ENCODE measurements at regions not wholly inside any gene's neighbourhood (a gene's known extent, or its start where the extent isn't known, plus 50 kb on each side); places are given as distances from the start of the nearest gene placed in this dataset.
"Not testable (repeated sequence)": the region's sequence is repeated elsewhere in the genome, so short reads cannot be mapped to it uniquely, and the experiment has no call there.

- DNase-seq: no peak
Observed at GRCh38 chr5:23234197-23234596, 273.2 kb upstream of the PRDM9 start.

- DNase-seq: peak; percentile 60
Observed at GRCh38 chr5:23223846-23224245, 283.6 kb upstream of the PRDM9 start.

GRCh38 chr5:23221831-23222230 is 285.6 kb upstream of the PRDM9 start:
- no peak for DNase-seq

GRCh38 chr5:23217159-23217558 is 290.2 kb upstream of the PRDM9 start:
- no peak for DNase-seq

- no peak for DNase-seq
Observed at GRCh38 chr5:23216345-23216744, 291.1 kb upstream of the PRDM9 start.

GRCh38 chr5:23208959-23209431 is 298.4 kb upstream of the PRDM9 start:
- peak; percentile 69 for DNase-seq

- no peak for DNase-seq
Observed at GRCh38 chr5:23204111-23204510, 303.3 kb upstream of the PRDM9 start.

GRCh38 chr5:23169660-23170416 is 316.7 kb upstream of the CDH12 start:
- no peak for DNase-seq

- DNase-seq: no peak
Observed at GRCh38 chr5:23164971-23165370, 311.8 kb upstream of the CDH12 start.

GRCh38 chr5:23158179-23158578 is 305.0 kb upstream of the CDH12 start:
- DNase-seq: no peak

GRCh38 chr5:23157716-23158115 is 304.6 kb upstream of the CDH12 start:
- DNase-seq: no peak

- DNase-seq: no peak
Observed at GRCh38 chr5:23157169-23157568, 304.0 kb upstream of the CDH12 start.

GRCh38 chr5:23147625-23148024 is 294.5 kb upstream of the CDH12 start:
- DNase-seq: no peak

GRCh38 chr5:23146183-23146582 is 293.0 kb upstream of the CDH12 start:
- no peak for DNase-seq

GRCh38 chr5:23139338-23140171 is 286.4 kb upstream of the CDH12 start:
- DNase-seq: no peak

- no peak for DNase-seq
Observed at GRCh38 chr5:23136958-23137357, 283.8 kb upstream of the CDH12 start.

- no peak for DNase-seq
Observed at GRCh38 chr5:23132231-23132630, 279.1 kb upstream of the CDH12 start.

- DNase-seq: no peak
Observed at GRCh38 chr5:23112237-23112636, 259.1 kb upstream of the CDH12 start.

- DNase-seq: no peak
Observed at GRCh38 chr5:23105021-23105420, 251.9 kb upstream of the CDH12 start.

- DNase-seq: no peak
Observed at GRCh38 chr5:23103566-23103965, 250.4 kb upstream of the CDH12 start.

GRCh38 chr5:23095418-23095817 is 242.3 kb upstream of the CDH12 start:
- not testable (repeated sequence) for DNase-seq

GRCh38 chr5:23089286-23089685 is 236.1 kb upstream of the CDH12 start:
- no peak for DNase-seq

GRCh38 chr5:23084815-23085214 is 231.7 kb upstream of the CDH12 start:
- DNase-seq: no peak

GRCh38 chr5:23072179-23072578 is 219.0 kb upstream of the CDH12 start:
- DNase-seq: no peak
